Duodenal mucosa (tissue), 2 donors: ENCODE measurements at regions not wholly inside any gene's neighbourhood (a gene's known extent, or its start where the extent isn't known, plus 50 kb on each side); places are given as distances from the start of the nearest gene placed in this dataset.

ENCODE experiments used
- H3K27ac ChIP-seq: one replicate; pipeline ENCODE4 v1.7.0; 2013; ENCODE audit warnings: low read depth, low read length
- H3K27me3 ChIP-seq, 2 donors: one replicate each; pipeline ENCODE4 v1.7.0; 2013; ENCODE audit warnings: low read length in 2 of 2, control low read depth in 1 of 2; ENCODE audit not compliant: insufficient read depth in 2 of 2, control insufficient read depth in 1 of 2
- H3K36me3 ChIP-seq, 2 donors: one replicate each; pipeline ENCODE4 v1.7.0; 2013; ENCODE audit warnings: low read length in 2 of 2, control low read depth in 1 of 2; ENCODE audit not compliant: insufficient read depth in 2 of 2, control insufficient read depth in 1 of 2
- H3K4me1 ChIP-seq, 2 donors: one replicate each; pipeline ENCODE4 v1.7.0; 2013; ENCODE audit warnings: low read length in 2 of 2, control low read depth in 1 of 2; ENCODE audit not compliant: insufficient read depth in 2 of 2, control insufficient read depth in 1 of 2
- H3K4me3 ChIP-seq, 2 donors: one replicate each; pipeline ENCODE4 v1.7.0; 2013; ENCODE audit warnings: low read length in 2 of 2, low read depth in 1 of 2
- H3K9ac ChIP-seq, 2 donors: one replicate each; pipeline ENCODE4 v1.7.0; 2013; ENCODE audit warnings: low read length in 2 of 2, low read depth in 1 of 2
- H3K9me3 ChIP-seq, 2 donors: one replicate each; pipeline ENCODE4 v1.7.0; 2013; ENCODE audit warnings: low read length in 2 of 2, control low read depth in 1 of 2; ENCODE audit not compliant: control insufficient read depth in 1 of 2

DNA sequence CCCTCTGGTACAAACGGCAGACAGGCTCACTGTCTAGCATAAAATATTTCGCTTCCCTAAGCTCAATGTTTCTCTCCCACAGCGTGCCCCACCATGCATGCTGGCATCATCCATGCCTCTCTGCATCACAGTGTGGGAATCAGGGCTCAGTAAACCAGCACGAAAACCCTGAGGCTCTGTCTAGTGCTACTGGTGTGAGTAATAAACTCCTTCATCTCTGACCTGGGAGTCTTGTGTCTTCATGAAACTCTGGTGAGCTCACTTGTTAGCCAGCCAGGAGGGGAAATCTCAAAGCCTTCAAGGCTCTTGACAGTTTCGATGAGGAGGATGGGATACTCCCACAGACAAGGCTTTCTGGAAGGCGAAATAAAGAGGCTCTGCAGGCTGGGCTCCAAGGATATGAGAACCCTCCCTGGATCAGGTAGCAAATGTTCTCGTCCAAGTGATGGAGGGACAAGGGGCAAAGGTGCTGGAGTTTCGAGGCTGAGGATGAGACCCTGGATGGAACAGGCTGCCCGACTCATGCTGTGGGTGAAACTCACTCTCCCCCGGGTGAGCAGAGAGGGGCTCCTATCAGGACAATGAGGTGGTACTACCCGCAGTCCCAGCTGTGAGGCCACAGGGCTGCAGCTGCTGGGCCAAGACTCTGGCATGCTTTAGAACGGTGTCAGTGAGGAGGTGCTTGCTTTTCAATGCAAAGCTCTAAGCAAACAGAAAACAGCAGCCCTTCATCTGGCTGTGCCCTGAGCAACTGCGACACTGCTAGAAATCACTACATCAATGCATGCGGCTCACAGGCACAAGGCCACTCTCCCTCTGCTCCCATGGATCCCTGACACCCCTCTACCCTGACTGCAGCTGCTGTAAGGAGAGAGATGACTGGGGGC lies 69.3 kb downstream of the SHANK2 start:
- H3K9ac ChIP-seq: no peak overlapping the region
- no peak overlapping the region for H3K4me3 ChIP-seq
- H3K4me1 ChIP-seq: peaks cover 5 to 18% of the 10 kb centered on the region in 2 donors
- H3K27ac ChIP-seq: no peak overlapping the region
- no peaks in the 10 kb centered on the region for H3K36me3 ChIP-seq
- H3K27me3 ChIP-seq: no peaks in the 10 kb centered on the region
- H3K9me3 ChIP-seq: no peaks in the 10 kb centered on the region

GRCh38 chr11:71181566-71181965 lies 70.8 kb downstream of the SHANK2 start:
- no peak overlapping the region for H3K4me3 ChIP-seq
- no peaks in the 10 kb centered on the region for H3K36me3 ChIP-seq
- no peak overlapping the region for H3K27ac ChIP-seq
- peaks cover 5 to 18% of the 10 kb centered on the region in 2 donors for H3K4me1 ChIP-seq
- peaks cover under 1 to 7% of the 10 kb centered on the region in 2 donors for H3K9me3 ChIP-seq
- no peak overlapping the region for H3K9ac ChIP-seq
- no peaks in the 10 kb centered on the region for H3K27me3 ChIP-seq

DNA sequence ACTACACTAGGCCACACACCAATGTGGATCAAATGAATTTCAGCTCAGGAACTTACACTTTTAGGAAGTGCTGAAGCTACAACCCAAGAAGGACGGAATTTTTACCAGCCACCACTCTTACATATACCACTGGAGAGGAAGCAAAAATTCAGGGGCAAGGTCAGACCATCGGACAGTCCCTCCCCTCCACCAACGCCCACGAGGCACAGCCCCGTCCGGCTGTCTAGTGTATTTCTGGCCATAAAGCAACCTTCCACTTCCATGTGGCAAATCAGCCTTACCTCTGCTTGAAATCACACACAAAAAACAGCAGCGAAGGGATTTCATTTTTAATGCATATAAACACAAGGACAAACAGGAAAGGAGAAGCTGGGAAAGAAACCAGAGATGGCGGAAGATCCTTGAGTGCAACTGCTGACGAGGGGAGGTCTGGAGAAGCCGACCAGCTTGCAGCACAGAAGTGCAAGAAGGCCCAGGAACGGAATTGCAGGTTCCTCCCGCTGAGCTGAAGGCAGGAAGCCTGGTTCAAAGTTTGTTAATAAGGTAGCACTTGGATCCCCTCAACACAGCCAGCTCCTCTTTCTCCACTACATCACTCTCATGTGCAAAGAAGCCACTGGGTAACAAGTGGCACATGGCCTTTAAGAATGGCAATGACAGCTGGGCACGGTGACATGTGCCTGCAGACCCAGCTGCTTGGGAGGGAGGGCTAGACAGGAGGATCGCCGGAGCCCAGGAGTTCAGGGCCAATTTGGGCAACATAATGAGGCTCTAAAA lies 71.5 kb downstream of the SHANK2 start:
- no peak overlapping the region for H3K27ac ChIP-seq
- no peak overlapping the region for H3K4me3 ChIP-seq
- peaks cover 4 to 9% of the 10 kb centered on the region in 2 donors for H3K9me3 ChIP-seq
- H3K27me3 ChIP-seq: no peaks in the 10 kb centered on the region
- no peaks in the 10 kb centered on the region for H3K36me3 ChIP-seq
- peaks cover 5 to 18% of the 10 kb centered on the region in 2 donors for H3K4me1 ChIP-seq
- no peak overlapping the region for H3K9ac ChIP-seq

DNA sequence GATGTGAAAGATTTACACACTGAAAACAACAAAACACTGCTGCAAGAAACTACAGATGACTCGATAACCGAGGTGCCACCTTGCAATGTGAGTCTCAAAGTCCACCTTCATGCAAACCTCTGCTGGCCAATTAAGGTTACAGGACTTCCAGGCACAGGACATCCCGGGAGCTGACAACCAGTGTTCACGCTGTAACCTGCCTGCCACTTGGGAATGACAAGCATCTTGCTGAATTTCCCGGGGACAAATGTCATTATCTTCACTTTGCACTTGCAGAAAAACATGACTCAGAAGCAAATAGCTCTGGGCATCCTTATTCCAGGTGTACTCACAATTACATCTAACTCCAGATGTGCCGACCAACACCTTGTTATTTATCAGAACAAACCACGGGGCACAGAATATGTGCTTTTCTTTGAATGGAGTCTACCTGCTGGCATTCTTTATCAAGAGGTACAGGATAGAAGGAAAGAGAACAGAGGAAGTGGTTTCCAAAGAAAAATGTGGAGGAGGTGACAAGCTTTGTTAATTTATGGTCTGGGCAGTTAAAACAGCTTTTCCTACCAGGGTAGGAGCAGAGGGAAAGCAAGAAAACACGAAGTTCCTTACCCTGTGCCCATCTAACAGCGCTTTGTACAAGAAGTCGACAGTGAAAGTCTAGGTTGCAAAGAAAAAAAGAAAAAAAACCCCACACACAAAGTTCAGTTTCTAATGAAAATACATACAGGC lies 72.3 kb downstream of the SHANK2 start:
- Histone ChIP-seq H3K4me3 (no peak overlapping the region), H3K9ac (no peak overlapping the region), H3K27ac (no peak overlapping the region), H3K4me1 (peaks cover 5 to 18% of the 10 kb centered on the region in 2 donors), H3K9me3 (peaks cover 4 to 9% of the 10 kb centered on the region in 2 donors), H3K27me3 (no peaks in the 10 kb centered on the region), H3K36me3 (no peaks in the 10 kb centered on the region)

DNA sequence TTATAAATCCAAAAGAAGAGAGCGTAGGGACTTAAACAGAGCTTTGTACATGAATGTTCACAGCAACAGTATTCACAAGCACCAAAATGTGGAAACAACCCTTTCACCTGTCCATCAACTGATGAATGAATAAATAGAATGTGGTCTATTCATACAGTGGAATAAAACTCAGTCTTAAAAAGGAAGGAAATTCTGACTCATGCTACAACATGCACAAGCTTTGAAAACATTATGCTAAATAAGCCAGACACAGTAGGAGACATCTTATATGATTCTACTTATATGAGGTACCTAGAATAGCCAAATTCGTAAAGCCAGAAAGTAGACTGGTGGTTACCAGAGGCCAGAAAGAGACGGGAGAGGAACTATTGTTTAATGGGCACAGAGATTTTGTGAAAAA lies 74.3 kb downstream of the SHANK2 start:
- Histone ChIP-seq H3K27me3 (no peaks in the 10 kb centered on the region), H3K4me1 (peaks cover 5 to 18% of the 10 kb centered on the region in 2 donors), H3K36me3 (no peaks in the 10 kb centered on the region), H3K27ac (no peak overlapping the region), H3K9me3 (peaks cover 4 to 9% of the 10 kb centered on the region in 2 donors), H3K9ac (no peak overlapping the region), H3K4me3 (no peak overlapping the region)

GRCh38 chr11:71176812-71177211 lies 75.6 kb downstream of the SHANK2 start:
- Histone ChIP-seq H3K9ac (no peak overlapping the region), H3K36me3 (no peaks in the 10 kb centered on the region), H3K4me3 (no peak overlapping the region), H3K27ac (no peak overlapping the region), H3K9me3 (peaks cover 4 to 9% of the 10 kb centered on the region in 2 donors), H3K27me3 (no peaks in the 10 kb centered on the region), H3K4me1 (peaks cover 5 to 18% of the 10 kb centered on the region in 2 donors)

DNA sequence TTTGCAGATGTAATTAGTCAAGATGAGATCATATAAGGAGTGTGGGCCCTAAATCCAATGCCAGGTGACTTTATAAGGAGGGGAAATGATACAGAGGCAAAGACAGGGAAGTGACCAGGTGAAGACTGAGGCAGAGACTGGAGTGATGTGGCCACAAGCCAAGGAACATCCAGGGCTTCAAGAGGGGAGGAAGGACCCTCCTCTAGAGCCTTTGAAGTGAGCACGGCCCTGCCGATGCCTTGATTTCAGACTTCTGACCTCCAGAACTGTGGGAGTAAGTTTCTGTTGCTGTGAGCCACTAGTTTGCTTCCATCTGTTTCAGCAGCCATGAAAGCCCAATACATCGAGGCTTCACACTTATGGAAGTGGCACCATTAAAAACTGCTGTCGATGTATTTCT lies 78.7 kb downstream of the SHANK2 start:
- no peak overlapping the region for H3K27ac ChIP-seq
- no peaks in the 10 kb centered on the region for H3K27me3 ChIP-seq
- H3K4me3 ChIP-seq: no peak overlapping the region
- no peaks in the 10 kb centered on the region for H3K36me3 ChIP-seq
- H3K9me3 ChIP-seq: peaks cover 4 to 9% of the 10 kb centered on the region in 2 donors
- H3K9ac ChIP-seq: no peak overlapping the region
- H3K4me1 ChIP-seq: no peaks in the 10 kb centered on the region

DNA sequence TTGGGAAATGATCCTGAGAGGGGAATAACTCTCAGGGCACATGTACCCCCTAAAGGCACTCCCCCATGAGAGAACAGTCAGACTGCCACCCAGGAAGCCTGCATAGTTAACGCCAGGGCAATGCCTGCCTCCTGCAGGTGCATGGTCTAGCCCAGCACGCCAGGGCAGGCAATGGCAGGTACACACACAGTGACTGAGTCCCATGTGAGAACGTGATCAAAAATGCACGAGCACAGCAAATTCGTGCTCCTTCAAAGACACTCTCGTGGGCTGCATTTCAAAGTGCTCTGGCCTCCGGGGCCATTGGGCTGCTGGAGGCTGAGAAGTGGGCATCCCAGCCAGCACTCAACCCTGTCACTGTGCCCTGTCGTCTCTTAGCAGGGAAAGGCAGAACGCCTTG lies 79.7 kb downstream of the SHANK2 start:
- Histone ChIP-seq H3K4me3 (no peak overlapping the region), H3K9me3 (peaks cover 4 to 9% of the 10 kb centered on the region in 2 donors), H3K9ac (no peak overlapping the region), H3K27ac (no peak overlapping the region), H3K27me3 (no peaks in the 10 kb centered on the region), H3K36me3 (no peaks in the 10 kb centered on the region), H3K4me1 (no peaks in the 10 kb centered on the region)

DNA sequence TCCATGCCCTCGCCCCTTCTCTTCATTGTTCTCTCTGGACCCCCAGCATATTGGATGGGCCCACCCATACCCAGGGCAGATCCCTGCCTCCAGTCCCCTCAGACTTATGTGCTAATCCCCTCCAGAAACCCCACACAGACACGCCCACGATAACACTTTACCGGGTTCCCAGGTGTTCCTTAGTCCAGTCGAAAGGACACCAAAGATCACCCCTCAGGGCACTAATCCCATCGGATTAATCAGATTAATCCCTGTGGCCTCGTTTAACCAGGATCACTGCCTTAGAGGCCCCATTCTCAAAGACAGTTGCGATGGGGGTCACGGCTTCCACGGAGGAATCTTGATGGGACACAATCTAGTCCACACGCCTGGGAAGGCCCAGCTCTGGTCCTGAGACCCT lies 80.8 kb downstream of the SHANK2 start:
- Histone ChIP-seq H3K4me3 (no peak overlapping the region), H3K27me3 (no peaks in the 10 kb centered on the region), H3K36me3 (no peaks in the 10 kb centered on the region), H3K4me1 (no peaks in the 10 kb centered on the region), H3K9me3 (peaks cover 2 to 4% of the 10 kb centered on the region in 2 donors), H3K27ac (no peak overlapping the region), H3K9ac (no peak overlapping the region)
